ENCODE measurements at regions not wholly inside any gene's neighbourhood (a gene's known extent, or its start where the extent isn't known, plus 50 kb on each side); places are given as distances from the start of the nearest gene placed in this dataset.
"Not testable (repeated sequence)": the region's sequence is repeated elsewhere in the genome, so short reads cannot be mapped to it uniquely, and the experiment has no call there.

DNA sequence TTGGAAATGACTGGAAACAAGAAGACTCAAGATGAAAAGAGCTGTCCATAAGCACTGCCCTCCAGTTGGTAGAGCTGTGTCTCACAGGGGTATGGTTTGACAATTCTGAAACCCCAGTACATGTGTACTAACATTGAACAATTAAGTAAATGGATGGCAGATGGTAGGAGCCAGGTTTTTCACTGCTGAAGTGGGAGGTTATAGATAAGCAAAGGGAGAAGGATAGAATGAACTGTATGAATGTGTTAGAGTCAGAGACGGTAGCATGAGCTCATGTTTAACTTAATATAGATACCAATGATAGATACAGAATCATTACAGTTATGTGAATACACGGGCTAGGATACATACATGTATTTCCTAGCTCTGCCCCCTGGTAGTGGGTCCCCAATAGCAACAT, 95.0 kb upstream of the SIRPA start:
- H3K4me2 ChIP-seq (ENCODE audit: low read length), result no peak overlapping the region
- no TSS peak for BruUV-seq (replicated peaks)
- H2AFZ ChIP-seq (ENCODE audit: low read length), result no peak overlapping the region
- H3K9me3 ChIP-seq (ENCODE audit: low read length), result no peaks in the 10 kb centered on the region
- H3K4me3 ChIP-seq (ENCODE audit: low read depth, low read length, poor library complexity, severe bottlenecking), result no peak overlapping the region
- no peaks in the 10 kb centered on the region for H3K36me3 ChIP-seq (ENCODE audit: insufficient read depth, low read length)
- no peaks in the 10 kb centered on the region for H3K4me1 ChIP-seq (ENCODE audit: insufficient read depth, low read length, poor library complexity, severe bottlenecking)
- H4K20me1 ChIP-seq (ENCODE audit: insufficient read depth, low read length), result no peaks in the 10 kb centered on the region
- intact Hi-C loops (cut with micrococcal nuclease; ENCODE audit: unreplicated experiment), result loop anchor here (5.0 kb wide), 2 partner anchors 72 to 372 kb away; no protein-coding TSS in a partner anchor
- ChIA-PET CTCF (ENCODE audit: unreplicated experiment) (no interaction called here), POLR2A (interaction anchor here (0.6 kb wide), 1 partner anchor 45 kb away, joined by 3 read pairs; no protein-coding TSS in a partner anchor)
- no peaks in the 10 kb centered on the region for H3K79me2 ChIP-seq (ENCODE audit: insufficient read depth, low read depth, low read length)
- no peak for DNase-seq (ENCODE audit: low spot score)
- H3K27ac ChIP-seq (ENCODE audit: low read depth, low read length, poor library complexity, severe bottlenecking), result no peak overlapping the region
- no peaks in the 10 kb centered on the region for H3K9me2 ChIP-seq (ENCODE audit: insufficient read depth, low read length)
- TF ChIP-seq, protein P1, sequence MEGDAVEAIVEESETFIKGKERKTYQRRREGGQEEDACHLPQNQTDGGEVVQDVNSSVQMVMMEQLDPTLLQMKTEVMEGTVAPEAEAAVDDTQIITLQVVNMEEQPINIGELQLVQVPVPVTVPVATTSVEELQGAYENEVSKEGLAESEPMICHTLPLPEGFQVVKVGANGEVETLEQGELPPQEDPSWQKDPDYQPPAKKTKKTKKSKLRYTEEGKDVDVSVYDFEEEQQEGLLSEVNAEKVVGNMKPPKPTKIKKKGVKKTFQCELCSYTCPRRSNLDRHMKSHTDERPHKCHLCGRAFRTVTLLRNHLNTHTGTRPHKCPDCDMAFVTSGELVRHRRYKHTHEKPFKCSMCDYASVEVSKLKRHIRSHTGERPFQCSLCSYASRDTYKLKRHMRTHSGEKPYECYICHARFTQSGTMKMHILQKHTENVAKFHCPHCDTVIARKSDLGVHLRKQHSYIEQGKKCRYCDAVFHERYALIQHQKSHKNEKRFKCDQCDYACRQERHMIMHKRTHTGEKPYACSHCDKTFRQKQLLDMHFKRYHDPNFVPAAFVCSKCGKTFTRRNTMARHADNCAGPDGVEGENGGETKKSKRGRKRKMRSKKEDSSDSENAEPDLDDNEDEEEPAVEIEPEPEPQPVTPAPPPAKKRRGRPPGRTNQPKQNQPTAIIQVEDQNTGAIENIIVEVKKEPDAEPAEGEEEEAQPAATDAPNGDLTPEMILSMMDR (conservative IDR thresholded peaks at IDR 0.05; ENCODE audit: low read length), result no peak

DNA sequence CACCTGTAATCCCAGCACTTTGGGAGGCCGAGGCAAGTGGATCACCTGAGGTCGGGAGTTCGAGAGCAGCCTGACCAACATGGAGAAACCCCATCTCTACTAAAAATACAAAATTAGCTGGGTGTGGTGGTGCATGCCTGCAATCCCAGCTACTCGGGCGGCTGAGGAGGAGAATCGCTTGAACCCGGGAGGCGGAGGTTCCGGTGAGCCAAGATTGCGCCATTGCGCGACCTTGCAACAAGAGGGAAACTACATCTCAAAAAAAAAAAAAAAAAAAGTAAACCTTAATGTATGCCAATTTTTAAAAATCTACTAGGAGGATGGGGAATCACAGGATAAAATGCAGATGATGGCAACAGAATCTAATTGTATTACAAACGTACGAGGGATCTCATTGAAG, 95.5 kb upstream of the SIRPA start:
- H3K27ac ChIP-seq (ENCODE audit: low read depth, low read length, poor library complexity, severe bottlenecking); H3K4me2 ChIP-seq (ENCODE audit: low read length); CTCF ChIA-PET (ENCODE audit: unreplicated experiment); H3K9me3 ChIP-seq (ENCODE audit: low read length); DNase-seq (ENCODE audit: low spot score); H3K4me3 ChIP-seq (ENCODE audit: low read depth, low read length, poor library complexity, severe bottlenecking); H4K20me1 ChIP-seq (ENCODE audit: insufficient read depth, low read length); BruUV-seq (replicated peaks); POLR2A ChIA-PET; H3K4me1 ChIP-seq (ENCODE audit: insufficient read depth, low read length, poor library complexity, severe bottlenecking); H3K36me3 ChIP-seq (ENCODE audit: insufficient read depth, low read length); H2AFZ ChIP-seq (ENCODE audit: low read length); H3K79me2 ChIP-seq (ENCODE audit: insufficient read depth, low read depth, low read length); H3K9me2 ChIP-seq (ENCODE audit: insufficient read depth, low read length): not testable (repeated sequence)
- intact Hi-C loops (cut with micrococcal nuclease; ENCODE audit: unreplicated experiment), result loop anchor here (5.0 kb wide), 2 partner anchors 73 to 373 kb away; no protein-coding TSS in a partner anchor

DNA sequence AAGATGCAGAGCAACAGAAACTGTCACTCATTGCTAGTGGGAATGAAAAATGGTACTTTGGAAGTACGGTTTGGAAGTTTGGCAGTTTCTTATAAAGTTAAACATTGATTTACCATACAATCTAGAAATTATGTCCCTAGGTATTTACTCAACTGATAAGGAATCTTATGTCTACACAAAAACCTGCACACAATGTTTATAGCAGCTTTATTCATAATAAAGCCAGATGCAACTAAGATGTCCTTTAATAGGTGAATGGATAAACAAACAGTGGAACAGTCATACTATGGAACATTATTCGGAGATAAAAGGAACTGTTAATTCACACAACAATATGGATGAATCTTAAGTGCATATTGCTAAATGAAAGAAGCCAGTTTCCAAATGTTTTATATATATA, 96.2 kb upstream of the SIRPA start:
- Histone ChIP-seq H2AFZ (ENCODE audit: low read length) (no peak overlapping the region), H3K4me3 (ENCODE audit: low read depth, low read length, poor library complexity, severe bottlenecking) (no peak overlapping the region), H3K9me2 (ENCODE audit: insufficient read depth, low read length) (no peaks in the 10 kb centered on the region), H3K9me3 (ENCODE audit: low read length) (no peaks in the 10 kb centered on the region), H3K4me2 (ENCODE audit: low read length) (no peak overlapping the region), H4K20me1 (ENCODE audit: insufficient read depth, low read length) (no peaks in the 10 kb centered on the region), H3K4me1 (ENCODE audit: insufficient read depth, low read length, poor library complexity, severe bottlenecking) (no peaks in the 10 kb centered on the region), H3K79me2 (ENCODE audit: insufficient read depth, low read depth, low read length) (no peaks in the 10 kb centered on the region), H3K27ac (ENCODE audit: low read depth, low read length, poor library complexity, severe bottlenecking) (no peak overlapping the region), H3K36me3 (ENCODE audit: insufficient read depth, low read length) (no peaks in the 10 kb centered on the region)
- ChIA-PET POLR2A (no interaction called here), CTCF (ENCODE audit: unreplicated experiment) (no interaction called here)
- intact Hi-C loops (cut with micrococcal nuclease; ENCODE audit: unreplicated experiment), result no loop called here
- TF ChIP-seq EZH2phosphoT487 (IDR thresholded peaks at IDR 0.05; ENCODE audit: borderline replicate concordance, low read depth, low read length), result no peak
- TF ChIP-seq, protein P1 (conservative IDR thresholded peaks at IDR 0.05; ENCODE audit: low read length), result no peak
- no peak for DNase-seq (ENCODE audit: low spot score)
- BruUV-seq (replicated peaks), result no TSS peak
